GF-D8 (cell line): ENCODE measurements at regions not wholly inside any gene's neighbourhood (a gene's known extent, or its start where the extent isn't known, plus 50 kb on each side); places are given as distances from the start of the nearest gene placed in this dataset.

ENCODE experiments used
- DNase-seq: peaks from one replicate; lab custom pipeline; 2025; lab: John Stamatoyannopoulos, UW

GRCh38 chr12:75974323-75975187, 57.0 kb downstream of the PHLDA1 start:
- no peak for DNase-seq

- DNase-seq: no peak
Measured at GRCh38 chr12:75971253-75971652, 60.3 kb downstream of the PHLDA1 start.

- DNase-seq: no peak
Measured at GRCh38 chr12:75970310-75970709, 61.3 kb downstream of the PHLDA1 start.

- no peak for DNase-seq
Measured at GRCh38 chr12:75969768-75970167, 61.8 kb downstream of the PHLDA1 start.

- no peak for DNase-seq
Measured at GRCh38 chr12:75965661-75966060, 65.9 kb downstream of the PHLDA1 start.

- DNase-seq: peak; percentile 53
Measured at GRCh38 chr12:75964150-75964549, 67.4 kb downstream of the PHLDA1 start.

- no peak for DNase-seq
Measured at GRCh38 chr12:75961878-75962277, 69.7 kb downstream of the PHLDA1 start.

- no peak for DNase-seq
Measured at GRCh38 chr12:75960954-75961661, 70.5 kb downstream of the PHLDA1 start.

GRCh38 chr12:75960086-75960910, 71.3 kb downstream of the PHLDA1 start:
- DNase-seq: no peak

GRCh38 chr12:75959506-75959905, 72.1 kb downstream of the PHLDA1 start:
- DNase-seq: no peak

- DNase-seq: no peak
Measured at GRCh38 chr12:75959060-75959459, 72.5 kb downstream of the PHLDA1 start.

GRCh38 chr12:75955251-75955650, 76.3 kb downstream of the PHLDA1 start:
- no peak for DNase-seq

GRCh38 chr12:75954749-75955148, 76.8 kb downstream of the PHLDA1 start:
- no peak for DNase-seq

GRCh38 chr12:75954041-75954440, 77.5 kb downstream of the PHLDA1 start:
- no peak for DNase-seq

GRCh38 chr12:75953312-75953906, 78.2 kb downstream of the PHLDA1 start:
- no peak for DNase-seq

GRCh38 chr12:75951399-75952278, 79.9 kb downstream of the PHLDA1 start:
- DNase-seq: no peak

GRCh38 chr12:75947156-75947723, 84.3 kb downstream of the PHLDA1 start:
- DNase-seq: no peak

- no peak for DNase-seq
Measured at GRCh38 chr12:75945581-75945980, 86.0 kb downstream of the PHLDA1 start.

GRCh38 chr12:75944905-75945432, 86.6 kb downstream of the PHLDA1 start:
- no peak for DNase-seq
